Smooth muscle cell (in vitro differentiated cells): ENCODE measurements at regions not wholly inside any gene's neighbourhood (a gene's known extent, or its start where the extent isn't known, plus 50 kb on each side); places are given as distances from the start of the nearest gene placed in this dataset.

Source experiments
- DNase-seq: peaks from one replicate; lab custom pipeline; 2025; ENCODE audit not compliant: unreplicated experiment; lab: John Stamatoyannopoulos, UW
- H2AFZ ChIP-seq: fragments of 200-600 bp; sonication (generic); 2 replicates; pipeline ENCODE4 v1.6.0; 2016; ENCODE audit warnings: antibody characterized with exemption, low read depth, mild to moderate bottlenecking
- H3F3A ChIP-seq: fragments of 200-600 bp; sonication (generic); 2 replicates; pipeline ENCODE4 v1.6.0; 2017; ENCODE audit warnings: antibody characterized with exemption, low read depth
- H3K27ac ChIP-seq: fragments of 200-600 bp; sonication (generic); 2 replicates; pipeline ENCODE4 v1.5.1; 2016; ENCODE audit warnings: low read depth, mild to moderate bottlenecking
- H3K27me3 ChIP-seq: fragments of 200-600 bp; sonication (generic); 2 replicates; pipeline ENCODE4 v1.6.1; 2016; ENCODE audit warnings: low read depth, mild to moderate bottlenecking
- H3K36me3 ChIP-seq: fragments of 200-600 bp; sonication (generic); 2 replicates; pipeline ENCODE4 v1.5.1; 2016; ENCODE audit warnings: low read depth
- H3K4me1 ChIP-seq: fragments of 200-600 bp; sonication (generic); 2 replicates; pipeline ENCODE4 v1.5.1; 2016; ENCODE audit warnings: low read depth
- H3K4me2 ChIP-seq: fragments of 200-600 bp; sonication (generic); 2 replicates; pipeline ENCODE4 v1.6.0; 2016; ENCODE audit warnings: mild to moderate bottlenecking
- H3K4me3 ChIP-seq: fragments of 200-600 bp; sonication (generic); 2 replicates; pipeline ENCODE4 v1.5.1; 2016; ENCODE audit warnings: mild to moderate bottlenecking
- H3K79me2 ChIP-seq: fragments of 200-600 bp; sonication (generic); 2 replicates; pipeline ENCODE4 v1.6.0; 2016; ENCODE audit warnings: low read depth, mild to moderate bottlenecking
- H3K9ac ChIP-seq: fragments of 200-600 bp; sonication (generic); 2 replicates; pipeline ENCODE4 v1.6.0; 2016; ENCODE audit warnings: low read depth
- H3K9me3 ChIP-seq: fragments of 200-600 bp; sonication (generic); replicated peaks from 2 replicates; pipeline ENCODE4 v1.5.1; 2016; ENCODE audit warnings: low read depth
- H4K20me1 ChIP-seq: fragments of 200-600 bp; sonication (generic); 2 replicates; pipeline ENCODE4 v1.6.0; 2016; ENCODE audit warnings: low read depth
- CTCF ChIP-seq: fragments of 200-600 bp; sonication (generic); IDR thresholded peaks from 2 replicates; pipeline ENCODE4 v1.5.1; 2017; ENCODE audit warnings: borderline replicate concordance, mild to moderate bottlenecking, antibody characterized with exemption; ENCODE audit not compliant: insufficient read depth, poor library complexity, severe bottlenecking
- WGBS: methylation state at CpG from one replicate; pipeline ENCODE4 v1.1.7; 2016; ENCODE audit warnings: low lambda C conversion rate; 5-methylcytosine and 5-hydroxymethylcytosine counted together

GRCh38 chr10:94223702-94224370, 138.9 kb downstream of the NOC3L start:
- Histone ChIP-seq H4K20me1 (no peaks in the 10 kb centered on the region), H3F3A (no peaks in the 10 kb centered on the region), H3K4me2 (no peak overlapping the region), H3K4me1 (no peaks in the 10 kb centered on the region), H3K27ac (no peak overlapping the region), H3K4me3 (no peak overlapping the region), H3K36me3 (no peaks in the 10 kb centered on the region), H3K9me3 (no peaks in the 10 kb centered on the region), H3K27me3 (no peaks in the 10 kb centered on the region), H3K79me2 (no peaks in the 10 kb centered on the region), H3K9ac (no peak overlapping the region), H2AFZ (no peak overlapping the region)
- 59% methylated on average over 5 of the region's 5 CpGs for WGBS
- TF ChIP-seq CTCF, result no peak
- DNase-seq, result no peak

GRCh38 chr10:94224656-94225055, 138.1 kb downstream of the NOC3L start:
- Histone ChIP-seq H3K4me3 (no peak overlapping the region), H3K79me2 (no peaks in the 10 kb centered on the region), H3K9ac (no peak overlapping the region), H3K4me2 (no peak overlapping the region), H3K27ac (no peak overlapping the region), H2AFZ (no peak overlapping the region), H4K20me1 (no peaks in the 10 kb centered on the region), H3K36me3 (no peaks in the 10 kb centered on the region), H3K4me1 (no peaks in the 10 kb centered on the region), H3K9me3 (no peaks in the 10 kb centered on the region), H3F3A (no peaks in the 10 kb centered on the region), H3K27me3 (no peaks in the 10 kb centered on the region)
- no peak for DNase-seq
- TF ChIP-seq CTCF, result no peak
- WGBS, result 35% methylated on average over 1 of the region's 1 CpG

GRCh38 chr10:94225589-94225988, 137.2 kb downstream of the NOC3L start:
- Histone ChIP-seq H3K9ac (no peak overlapping the region), H3K27ac (no peak overlapping the region), H3K4me2 (no peak overlapping the region), H3F3A (no peaks in the 10 kb centered on the region), H2AFZ (no peak overlapping the region), H3K4me3 (no peak overlapping the region), H3K79me2 (no peaks in the 10 kb centered on the region), H3K4me1 (no peaks in the 10 kb centered on the region), H3K9me3 (no peaks in the 10 kb centered on the region), H3K27me3 (no peaks in the 10 kb centered on the region), H3K36me3 (no peaks in the 10 kb centered on the region), H4K20me1 (no peaks in the 10 kb centered on the region)
- WGBS, result 89% methylated on average over 4 of the region's 4 CpGs
- DNase-seq, result no peak
- TF ChIP-seq CTCF, result peak; percentile 19

- 97% methylated on average over 7 of the region's 7 CpGs for WGBS
- no peak for TF ChIP-seq CTCF
These were observed 132.5 kb downstream of the NOC3L start for GRCh38 chr10:94230134-94230785.

More at GRCh38 chr10:94230134-94230785, 132.5 kb downstream of the NOC3L start:
- Histone ChIP-seq H2AFZ (no peak overlapping the region), H3K27me3 (no peaks in the 10 kb centered on the region), H3K36me3 (no peaks in the 10 kb centered on the region), H3K4me3 (no peak overlapping the region), H3K79me2 (no peaks in the 10 kb centered on the region), H4K20me1 (no peaks in the 10 kb centered on the region), H3K27ac (no peak overlapping the region), H3K9me3 (no peaks in the 10 kb centered on the region), H3K4me2 (no peak overlapping the region), H3K4me1 (no peaks in the 10 kb centered on the region), H3K9ac (no peak overlapping the region), H3F3A (no peaks in the 10 kb centered on the region)
- DNase-seq, result no peak
